ENCODE measurements at regions not wholly inside any gene's neighbourhood (a gene's known extent, or its start where the extent isn't known, plus 50 kb on each side); places are given as distances from the start of the nearest gene placed in this dataset.
"Not testable (repeated sequence)": the region's sequence is repeated elsewhere in the genome, so short reads cannot be mapped to it uniquely, and the experiment has no call there.

DNA sequence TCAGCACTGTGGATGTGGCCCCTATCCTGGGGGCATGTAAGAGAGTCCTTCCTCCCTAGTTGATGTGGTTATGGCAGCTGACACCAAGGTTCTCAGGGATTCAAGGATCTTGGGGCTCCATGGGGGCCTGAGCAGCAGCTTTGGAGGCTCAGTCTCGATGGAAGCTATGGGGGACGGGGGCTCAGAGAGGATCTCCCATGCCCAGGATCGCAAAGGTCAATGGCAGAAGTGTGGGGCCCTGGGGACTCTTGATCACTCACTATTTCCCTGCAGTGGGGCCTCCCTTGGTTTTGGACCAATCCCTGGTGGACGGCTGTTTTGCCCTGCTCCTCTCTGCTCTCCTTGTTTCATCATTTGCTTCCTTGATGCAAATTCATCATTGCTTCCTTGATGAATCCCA is 885.9 kb downstream of the CDH8 start:
- no peak for DNase-seq

DNA sequence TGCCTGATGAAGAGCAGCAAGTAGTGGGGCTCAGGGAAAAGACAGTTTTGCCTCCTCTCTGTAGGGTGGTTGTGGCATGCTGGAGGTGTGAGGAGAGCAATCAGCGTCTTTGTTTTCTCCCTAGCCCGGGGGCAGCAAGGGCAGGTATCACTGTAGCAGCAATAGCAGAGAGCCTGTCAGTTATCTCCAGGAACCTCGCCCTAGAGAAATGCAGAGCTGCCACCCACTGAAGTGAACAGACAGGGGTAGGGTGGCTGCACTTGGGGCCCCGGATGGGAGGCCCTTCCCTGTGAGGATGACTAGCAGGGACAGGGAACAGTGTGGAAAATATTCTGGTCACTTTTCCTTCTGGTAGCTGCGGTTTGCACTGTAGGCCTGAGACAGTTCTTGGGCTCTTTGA is 886.5 kb downstream of the CDH8 start:
- DNase-seq, result no peak

DNA sequence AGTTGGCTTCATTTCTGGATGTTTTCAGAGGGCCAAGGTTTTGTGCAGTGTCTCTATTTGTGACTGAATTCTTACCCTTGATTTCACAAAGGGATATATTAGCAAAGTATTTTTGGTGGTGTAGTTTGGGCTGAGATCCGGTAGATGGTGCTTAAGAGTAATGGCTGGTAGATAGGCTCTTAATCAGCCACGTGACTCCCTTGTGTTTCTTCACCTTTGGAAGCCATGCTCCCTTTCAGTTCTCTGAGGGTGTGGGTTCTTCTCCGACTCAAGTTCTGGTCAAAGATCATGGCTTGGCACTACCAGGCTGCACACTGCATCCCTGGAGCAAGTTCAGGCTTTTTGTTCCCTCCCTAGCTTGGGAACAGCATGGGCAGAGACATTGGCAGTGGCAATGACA is 887.3 kb downstream of the CDH8 start:
- DNase-seq, result no peak

DNA sequence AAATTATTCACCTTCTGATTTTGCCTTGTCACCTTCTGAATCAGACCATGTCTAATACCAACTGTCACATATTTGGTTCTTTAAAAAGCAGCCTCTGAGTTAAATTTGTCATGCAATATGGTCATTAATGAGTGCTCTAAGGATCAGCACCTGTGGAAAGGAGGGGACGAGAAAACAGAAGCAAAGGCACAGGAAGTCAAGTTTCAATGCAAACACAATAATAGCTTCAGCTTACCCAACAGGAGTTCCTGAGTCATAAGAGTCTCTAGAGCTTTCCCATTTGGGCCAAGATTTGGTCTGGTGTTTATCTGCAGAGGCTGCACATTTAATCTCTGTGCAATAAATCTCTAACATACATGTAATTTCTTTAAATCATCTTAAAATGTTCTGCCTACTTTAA is 889.8 kb downstream of the CDH8 start:
- no peak for DNase-seq

DNA sequence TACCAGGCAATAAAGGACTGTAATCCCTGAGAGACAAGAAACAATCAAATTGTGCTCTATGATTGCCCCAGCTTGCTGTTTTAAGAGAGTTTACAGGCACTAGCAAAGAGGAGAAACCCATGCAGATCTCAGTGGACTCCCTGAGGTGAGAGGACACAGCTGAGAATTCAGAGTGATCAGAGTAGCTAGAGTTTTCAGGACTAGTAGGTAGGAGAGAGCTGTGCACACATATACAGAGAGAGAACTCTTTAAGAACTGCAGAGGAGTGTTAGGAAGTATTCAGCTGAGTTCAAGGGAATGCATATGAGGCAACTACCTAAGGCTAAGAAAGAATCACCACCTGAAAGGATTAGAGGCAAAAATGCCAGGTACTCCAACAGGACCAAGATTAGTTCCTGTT is 904.8 kb downstream of the CDH8 start:
- DNase-seq, result no peak

DNA sequence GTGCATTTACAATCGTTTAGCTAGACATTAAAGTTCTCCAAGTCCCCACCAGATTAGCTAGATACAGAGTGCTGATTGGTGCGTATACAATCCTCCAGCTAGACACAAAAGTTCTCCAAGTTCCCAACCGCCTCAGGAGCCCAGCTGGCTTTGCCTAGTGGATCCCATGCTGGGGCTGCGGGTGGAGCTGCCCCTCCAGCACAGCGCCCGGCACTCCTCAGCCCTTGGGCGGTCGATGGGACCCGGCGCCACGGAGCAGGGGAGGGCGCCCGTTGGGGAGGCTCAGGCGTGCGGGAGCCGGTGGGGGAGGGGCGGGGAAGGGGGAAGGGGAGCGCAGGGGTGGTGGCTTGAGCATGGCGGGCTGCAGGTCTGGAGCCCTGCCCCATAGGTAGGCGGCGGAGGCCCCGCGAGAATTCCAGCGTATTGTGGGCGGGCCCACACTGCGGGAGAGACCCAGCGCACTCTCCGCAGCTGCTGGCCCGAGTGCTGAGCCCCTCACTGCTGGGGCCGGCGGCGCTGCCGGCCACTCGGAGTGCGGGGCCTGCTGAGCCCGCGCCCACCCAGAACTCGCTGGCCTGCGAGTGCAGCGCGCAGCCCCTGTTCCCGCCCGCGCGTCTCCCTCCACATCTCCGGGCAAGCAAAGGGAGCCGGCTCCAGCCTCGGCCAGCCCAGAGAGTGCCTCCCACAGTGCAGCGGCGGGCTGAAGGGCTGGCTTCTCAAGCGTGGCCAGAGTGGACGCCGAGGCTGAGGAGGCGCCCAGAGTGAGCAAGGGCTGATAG is 907.5 kb downstream of the CDH8 start:
- DNase-seq, result no peak

DNA sequence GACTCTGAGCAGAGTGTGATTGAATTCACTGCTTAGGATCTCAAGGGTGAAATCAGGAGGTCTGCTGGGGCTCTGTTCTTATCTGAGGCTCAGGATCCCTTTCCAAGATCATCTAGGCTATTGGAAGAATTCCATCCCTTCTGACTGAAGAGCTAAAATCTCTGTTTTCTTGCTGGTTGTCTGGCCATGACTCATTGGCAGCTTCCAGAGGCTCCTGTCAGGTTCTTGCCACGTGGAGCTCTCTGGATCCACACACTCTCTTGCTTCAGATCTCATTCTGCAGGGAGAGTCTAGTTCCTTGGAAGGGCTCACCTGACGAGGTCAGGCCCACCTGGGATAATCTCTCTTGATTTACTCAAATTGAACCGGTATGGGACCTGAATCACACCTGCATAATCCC is 930.7 kb downstream of the CDH8 start:
- no peak for DNase-seq

DNA sequence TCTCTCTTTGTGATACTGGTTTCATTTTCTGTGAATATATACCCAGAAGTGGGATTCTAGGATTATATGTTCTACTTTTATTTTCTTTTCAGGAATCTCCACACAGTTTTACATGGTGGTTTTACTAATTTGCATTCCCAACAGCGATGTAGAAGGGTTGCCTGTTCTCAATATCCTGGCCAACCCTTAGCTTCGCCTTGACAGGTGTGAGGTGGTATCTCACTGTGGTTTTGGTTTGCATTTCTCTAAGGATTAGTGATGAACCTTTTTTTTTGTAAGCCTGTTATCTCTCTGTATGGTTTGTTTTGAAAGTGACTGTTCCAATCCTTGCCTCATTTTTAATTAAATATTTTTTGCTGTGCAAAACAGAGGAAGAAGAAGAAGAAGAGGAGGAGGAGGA is 937.7 kb downstream of the CDH8 start:
- DNase-seq, result no peak

DNA sequence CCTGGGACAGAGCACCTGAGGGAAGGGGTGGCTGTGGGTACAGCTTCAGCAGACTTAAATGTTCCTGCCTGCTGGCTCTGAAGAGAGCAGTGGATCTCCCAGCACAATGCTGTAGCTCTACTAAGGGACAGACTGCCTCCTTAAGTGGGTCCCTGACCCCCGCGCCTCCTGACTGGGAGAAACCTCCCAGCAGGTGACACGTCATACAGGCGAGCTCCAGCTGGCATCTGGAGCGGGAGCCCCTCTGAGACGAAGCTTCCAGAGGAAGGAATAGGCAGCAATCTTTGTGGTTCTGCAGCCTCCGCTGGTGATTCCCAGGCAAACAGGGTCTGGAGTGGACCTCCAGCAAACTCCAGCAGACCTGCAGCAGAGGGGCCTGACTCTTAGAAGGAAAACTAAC is 944.9 kb downstream of the CDH8 start:
- not testable (repeated sequence) for DNase-seq

DNA sequence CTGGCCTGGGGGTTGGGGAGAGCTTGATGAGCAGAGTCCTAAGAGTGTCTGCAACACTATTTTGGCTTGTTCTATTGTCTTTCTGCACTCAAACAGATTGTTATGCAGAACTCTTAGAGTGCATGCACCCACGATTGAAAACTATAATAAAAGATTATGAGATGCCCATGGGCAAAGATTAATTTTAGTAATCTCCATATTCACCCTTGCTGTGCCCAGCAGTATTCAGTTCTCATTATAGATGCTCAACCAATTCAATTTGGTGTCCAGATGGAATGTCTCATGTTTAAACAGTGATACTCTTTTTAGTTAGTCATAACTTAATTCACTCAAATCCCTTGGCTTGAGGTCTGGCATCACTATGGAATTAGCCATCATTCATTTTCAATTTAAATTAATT is 952.5 kb downstream of the CDH8 start:
- DNase-seq, result no peak

DNA sequence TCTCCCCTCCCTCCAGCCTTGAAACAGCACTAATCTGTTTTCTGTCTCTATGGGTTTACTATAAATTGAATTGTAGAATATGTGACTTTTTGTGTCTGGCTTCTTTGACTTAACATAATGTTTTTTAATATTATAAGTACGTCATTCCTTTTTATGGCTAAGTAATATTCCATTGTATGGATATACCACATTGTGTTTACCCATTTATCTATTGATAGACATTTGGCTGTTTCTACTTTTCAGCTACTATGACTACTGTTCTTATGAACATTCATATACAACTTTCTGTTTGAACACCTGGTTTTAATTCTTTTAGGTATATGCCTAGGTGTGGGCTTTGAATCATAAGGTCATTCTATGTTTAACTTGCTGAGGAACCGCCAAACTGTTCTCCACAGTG is 961.9 kb downstream of the CDH8 start:
- no peak for DNase-seq

DNA sequence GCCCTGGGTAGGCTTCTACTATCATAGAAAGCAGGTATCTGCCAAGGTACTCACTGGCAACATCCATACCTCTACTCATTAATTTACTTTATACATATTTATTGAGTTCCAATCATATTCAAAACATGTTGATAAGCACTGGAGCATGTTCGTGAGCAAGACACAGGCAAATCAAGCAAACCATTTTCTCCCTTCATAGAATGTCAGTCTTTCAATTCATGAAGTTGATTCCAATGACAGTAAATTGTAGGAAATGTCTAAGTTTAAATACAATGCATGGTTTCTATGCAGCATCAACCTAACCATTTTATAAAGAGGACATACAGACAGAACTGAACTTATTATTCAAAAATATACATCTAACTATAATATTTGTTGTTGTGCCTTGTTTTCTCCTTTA is 978.6 kb downstream of the CDH8 start:
- DNase-seq, result no peak

DNA sequence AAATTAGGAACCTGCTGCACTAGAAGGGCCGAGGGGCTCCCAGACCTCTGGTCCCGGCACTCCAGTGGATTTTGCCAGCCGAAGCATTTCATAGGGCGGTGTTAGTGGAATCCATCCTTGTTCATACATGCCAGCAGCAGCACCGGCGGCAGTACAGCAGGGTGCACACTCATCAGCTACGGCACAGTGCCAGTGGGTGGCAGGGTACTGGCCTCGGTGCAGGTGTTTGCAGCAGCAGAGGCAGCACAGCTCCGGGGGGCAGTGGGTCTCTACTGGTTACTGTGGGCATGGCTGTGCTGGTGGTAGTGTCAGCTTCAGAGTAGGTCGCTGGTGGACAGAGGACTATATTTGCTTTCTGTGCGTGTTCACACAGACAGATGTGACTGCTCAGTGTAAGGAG is 985.7 kb downstream of the CDH8 start:
- DNase-seq, result no peak

DNA sequence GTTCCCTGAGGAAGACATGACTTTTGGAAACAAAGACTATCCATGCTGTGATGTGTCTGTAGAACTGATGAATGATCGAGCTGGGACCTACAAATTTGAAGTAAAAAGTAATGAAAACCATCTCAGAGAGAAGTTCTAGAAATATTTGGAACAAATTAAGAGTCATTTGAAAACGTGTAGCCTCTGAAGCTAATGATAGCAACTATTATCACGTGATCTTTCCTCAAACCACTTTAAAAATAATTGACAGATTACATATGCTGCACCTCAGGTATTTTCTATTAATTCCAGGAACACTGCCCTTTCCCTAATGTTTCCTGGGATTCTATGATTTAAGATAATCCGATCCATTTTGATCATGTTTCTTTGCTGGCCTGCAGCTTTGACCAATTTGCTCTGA is 990.3 kb downstream of the CDH8 start:
- no peak for DNase-seq

DNA sequence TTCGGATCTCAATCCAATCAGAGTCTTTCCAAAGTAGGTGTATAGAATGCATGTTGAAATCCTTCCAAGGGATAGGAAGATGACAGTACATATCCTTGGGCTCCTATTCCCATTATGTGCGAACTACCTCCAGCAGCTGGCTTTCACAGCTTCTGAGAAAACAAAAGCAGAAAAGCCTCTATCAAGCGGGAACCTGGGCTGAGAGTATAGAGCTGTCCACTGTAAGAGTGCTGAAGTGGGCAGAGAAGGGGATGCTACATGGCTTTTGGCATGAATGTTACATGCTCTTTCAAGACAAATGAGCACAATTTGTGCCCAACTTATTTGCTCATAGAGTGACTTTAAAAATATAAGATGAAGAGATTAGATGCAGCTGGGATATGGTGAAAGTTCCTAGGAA is 993.5 kb downstream of the CDH8 start:
- DNase-seq, result no peak

DNA sequence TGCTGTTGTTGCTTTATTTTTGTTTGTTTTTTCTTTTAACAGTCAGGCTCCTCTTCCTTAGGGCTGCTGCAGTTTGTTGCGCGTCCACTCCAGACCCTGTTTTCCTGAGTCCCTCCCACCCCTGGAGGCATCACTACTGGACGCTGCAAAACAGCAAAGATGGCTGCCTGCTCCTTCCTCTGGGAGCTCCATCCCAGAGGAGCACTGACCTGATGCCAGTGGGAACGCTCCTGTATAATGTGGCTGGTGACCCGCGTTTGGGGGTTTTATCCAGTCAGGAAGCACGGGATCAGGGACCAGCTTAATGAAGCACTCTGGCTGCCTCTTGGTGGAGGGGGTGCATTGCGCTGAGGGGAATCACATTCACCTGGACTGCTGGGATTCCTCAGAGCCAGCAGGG is 1005.6 kb downstream of the CDH8 start:
- no peak for DNase-seq

DNA sequence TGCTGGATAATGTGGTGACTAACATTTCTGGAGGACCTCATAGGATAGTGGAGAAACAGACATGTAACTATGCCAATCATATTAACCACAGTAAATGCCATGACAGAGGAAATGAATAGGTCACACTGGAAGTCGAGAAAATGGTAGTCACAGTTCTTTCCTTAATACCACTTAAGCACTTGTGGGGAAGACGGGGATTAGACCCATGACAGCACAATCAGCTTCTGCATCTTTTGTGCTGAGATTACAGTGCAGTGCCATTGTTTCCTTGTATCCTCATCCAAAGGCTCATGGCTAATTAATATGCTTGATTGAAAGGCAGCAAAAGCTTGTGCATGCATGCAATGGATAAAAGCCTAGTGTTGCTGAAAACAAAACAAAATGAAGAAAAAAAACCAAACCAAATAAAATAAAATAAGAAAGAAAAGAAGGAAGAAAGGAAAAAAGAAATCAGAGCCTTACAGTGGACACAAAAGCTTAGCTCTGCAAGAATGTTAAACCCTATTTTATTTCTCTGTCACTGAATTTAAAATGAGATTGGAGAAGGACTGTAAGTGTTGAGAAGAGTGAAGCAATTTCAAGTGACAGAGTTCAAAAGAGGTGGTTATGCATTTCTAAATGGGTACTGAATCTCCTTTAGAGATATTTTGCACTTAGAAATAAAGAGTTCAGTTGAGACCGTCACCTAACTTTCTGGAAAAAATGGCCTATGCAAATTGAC is 1011.9 kb downstream of the CDH8 start:
- no peak for DNase-seq

DNA sequence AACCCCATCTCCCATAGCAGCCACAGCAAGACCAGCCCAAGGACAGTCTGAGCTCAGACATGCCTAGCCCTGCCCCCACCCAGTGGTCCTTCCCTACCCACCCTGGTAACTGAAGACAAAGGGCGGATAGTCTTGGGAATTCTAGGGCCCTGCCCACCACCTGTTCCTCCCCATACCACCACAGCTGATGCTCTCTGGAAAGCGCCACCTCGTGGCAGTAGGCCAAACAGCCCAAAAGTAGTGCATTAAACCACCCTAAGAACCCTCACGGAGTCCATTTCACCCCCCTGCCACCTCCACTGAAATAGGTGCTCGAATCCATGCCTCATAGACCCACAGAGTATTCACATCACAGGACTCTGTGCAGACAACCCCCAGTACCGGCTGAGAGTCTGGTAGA is 1021.4 kb downstream of the CDH8 start:
- no peak for DNase-seq

DNA sequence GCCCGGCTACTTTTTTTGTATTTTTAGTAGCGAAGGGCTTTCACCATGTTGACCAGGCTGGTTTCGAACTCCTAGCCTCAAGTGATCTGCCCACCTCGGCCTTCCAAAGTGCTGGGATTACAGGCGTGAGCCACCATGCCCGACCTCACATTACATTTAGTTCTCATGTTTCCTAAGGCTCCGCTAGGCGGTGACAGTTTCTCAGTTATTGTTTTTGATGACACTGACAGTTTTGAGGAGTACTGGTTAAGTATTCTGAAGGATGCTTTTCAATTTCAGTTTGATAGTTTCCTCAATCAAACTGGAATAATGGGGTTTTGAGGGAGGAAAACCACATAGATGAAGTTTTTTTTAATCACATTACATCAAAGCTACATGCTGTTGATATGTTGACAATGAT is 1028.5 kb downstream of the CDH8 start:
- DNase-seq, result no peak

DNA sequence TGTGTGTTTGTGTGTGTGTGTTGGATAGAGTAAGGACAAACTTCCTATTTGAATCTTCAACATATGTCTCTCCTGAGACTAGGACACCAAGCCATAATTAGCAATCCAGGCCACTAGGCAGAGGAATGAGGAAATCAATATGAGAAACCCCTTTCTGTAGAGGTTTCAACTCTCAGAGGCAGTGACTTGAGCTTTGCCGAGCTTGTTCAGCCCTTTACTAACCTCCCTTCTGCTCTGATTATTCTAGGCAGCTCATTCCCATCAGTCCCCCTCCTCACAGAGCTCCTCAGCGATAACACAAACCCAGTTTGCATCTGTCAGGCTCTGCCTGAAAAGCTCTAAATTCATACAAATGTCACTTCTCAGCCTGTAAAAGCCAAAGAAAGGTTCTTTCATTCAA is 1030.3 kb downstream of the CDH8 start:
- no peak for DNase-seq

DNA sequence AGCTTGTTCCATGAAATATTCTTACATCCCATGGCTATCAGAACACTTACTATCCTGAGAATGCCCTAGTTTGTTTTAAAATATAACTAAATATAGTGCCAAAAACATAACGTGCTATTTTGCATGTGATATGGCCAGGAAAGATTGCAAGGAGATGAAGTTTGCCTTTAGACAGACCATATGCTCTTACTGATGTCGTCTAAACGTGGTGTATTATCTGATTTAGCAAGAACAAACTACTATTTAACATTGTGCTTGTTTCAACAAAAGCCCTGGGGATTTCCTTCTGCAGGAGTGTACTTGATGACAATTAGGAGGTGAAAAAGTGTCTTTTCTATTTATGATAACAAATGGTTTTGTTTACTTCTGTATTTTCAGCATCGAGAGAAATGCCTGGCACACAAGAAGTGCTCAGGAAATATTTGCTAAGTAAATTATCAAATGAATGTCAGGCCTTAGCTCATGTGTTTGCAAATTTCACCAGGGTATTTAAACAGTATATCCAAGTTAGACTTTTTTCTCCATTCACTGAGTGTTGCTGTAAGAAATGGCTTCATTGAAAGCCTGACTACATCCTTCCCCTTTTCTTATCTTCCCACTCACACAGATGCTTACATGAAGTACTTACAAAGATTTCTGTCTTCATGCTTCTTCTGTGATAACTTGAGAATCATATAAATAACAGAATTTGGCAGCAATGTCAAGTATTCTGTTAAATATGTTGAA is 1033.6 kb downstream of the CDH8 start:
- no peak for DNase-seq

DNA sequence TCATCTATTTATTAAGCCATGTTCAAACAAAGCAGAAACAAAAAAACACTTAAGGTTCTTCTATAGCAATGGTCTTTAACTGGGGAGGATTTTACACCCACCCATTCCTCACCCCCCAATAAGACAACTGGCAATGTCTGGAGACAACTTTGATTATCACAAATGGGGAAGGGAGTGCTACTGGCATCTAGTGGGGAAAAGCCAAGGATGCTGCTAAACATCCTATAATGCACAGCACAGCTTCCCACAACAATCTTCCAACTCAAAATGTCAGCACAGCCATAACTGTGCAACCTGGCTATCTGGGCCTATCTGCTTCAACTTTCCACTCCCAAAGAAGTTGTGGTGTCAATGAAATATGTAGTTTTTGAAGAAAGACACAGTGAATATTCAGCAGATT is 1044.4 kb downstream of the CDH8 start:
- DNase-seq, result no peak

DNA sequence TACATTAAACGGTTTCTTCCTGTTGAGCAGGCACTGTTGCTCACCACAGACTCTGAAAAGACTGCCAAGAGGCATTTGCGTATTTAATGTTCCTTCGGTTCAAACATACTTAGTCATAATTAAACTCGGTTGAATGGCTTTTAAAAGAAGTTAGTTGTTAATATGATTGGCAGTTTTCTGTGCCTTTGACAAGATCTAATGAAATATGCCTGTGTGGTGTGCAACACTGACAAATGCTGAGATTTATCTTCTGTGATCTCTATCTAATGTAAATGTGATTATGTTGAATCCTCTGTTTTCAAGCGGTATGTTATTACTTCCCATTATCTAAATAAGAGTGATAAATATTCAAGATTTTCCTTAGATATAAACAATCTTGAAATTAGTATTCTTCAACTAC is 1046.6 kb downstream of the CDH8 start:
- no peak for DNase-seq

DNA sequence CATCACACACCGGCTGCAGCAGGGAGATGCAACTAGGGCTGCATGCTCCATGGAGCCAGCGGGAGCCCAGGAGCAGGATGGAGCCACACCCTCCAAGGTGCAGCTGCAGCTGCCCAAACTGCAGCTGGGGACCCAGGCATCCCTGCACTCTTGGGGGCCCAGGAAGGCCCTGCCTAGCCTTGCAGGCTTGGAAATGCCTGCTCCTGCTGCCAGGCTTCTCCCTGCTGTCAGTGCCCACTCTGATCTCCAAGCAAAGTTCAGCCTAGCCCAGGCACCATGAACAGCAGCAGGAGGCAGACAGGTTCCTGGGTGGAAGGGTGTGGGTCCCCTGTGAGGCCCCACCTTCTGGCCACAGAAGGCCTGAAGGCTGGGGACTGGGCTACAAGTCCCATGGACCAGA is 1057.1 kb downstream of the CDH8 start:
- DNase-seq, result no peak
